GM12878 (cell line): ENCODE measurements at regions not wholly inside any gene's neighbourhood (a gene's known extent, or its start where the extent isn't known, plus 50 kb on each side); places are given as distances from the start of the nearest gene placed in this dataset.

Experiments
- ATAC-seq: fragments of 200-7000 bp; cut with Tn5 transposase; 3 replicates; pipeline ENCODE4 v1.9.1; 2020; ENCODE audit warnings: mild to moderate bottlenecking, moderate library complexity
- BruUV-seq: library from RNA; stranded (reverse); fragments of 400-500 nt; replicated peaks from 2 replicates; lab custom pipeline; 2021; lab: Mats Ljungman, UMichigan
- CTCF ChIA-PET: fragments of 300-600 bp; sonication (Branson Sonifier 250); formaldehyde crosslinking; extraction: SDS; loops from one replicate; lab custom pipeline; 2021; ENCODE audit warnings: inconsistent platforms; lab: Yijun Ruan, JAX
- POLR2A ChIA-PET: fragments of 350-600 bp; formaldehyde crosslinking; extraction: SDS; loops from one replicate; lab custom pipeline; 2021; ENCODE audit warnings: inconsistent platforms; lab: Charles Lee
- RAD21 ChIA-PET: fragments of 300-600 bp; sonication (Branson Sonifier 250); formaldehyde crosslinking; loops from one replicate; lab custom pipeline; 2023; ENCODE audit warnings: antibody characterized with exemption; ENCODE audit not compliant: unreplicated experiment; lab: Charles Lee
- SMC1A ChIA-PET: fragments of 300-600 bp; sonication (Branson Sonifier 250); formaldehyde crosslinking; loops from one replicate; lab custom pipeline; 2023; ENCODE audit not compliant: unreplicated experiment, uncharacterized antibody; lab: Charles Lee
- DNase-seq: peaks from one replicate; pipeline ENCODE4 v3.0.0-alpha.2; 2011; ENCODE audit warnings: low read depth, low spot score
- FAIRE-seq: peaks from 3 replicates; lab custom pipeline; 2011; peaks lifted over from hg19 to GRCh38; lab: Jason Lieb, UNC
- H2AFZ ChIP-seq: 2 replicates; pipeline ENCODE4 v1.6.0; 2011; ENCODE audit warnings: low read depth, low read length, control low read depth; ENCODE audit not compliant: control insufficient read depth
- H3K27ac ChIP-seq: 2 replicates; pipeline ENCODE4 v1.5.1; 2011; ENCODE audit warnings: control low read depth; ENCODE audit not compliant: control insufficient read depth, insufficient read depth
- H3K27me3 ChIP-seq, 2 experiments: replicated peaks in 1 of 2; 2 replicates each; pipeline versions ENCODE4 v1.6.0 to v1.6.1; 2011; ENCODE audit warnings: low read length in 1 of 2; ENCODE audit not compliant: control insufficient read depth in 2 of 2, insufficient read depth in 2 of 2
- H3K36me3 ChIP-seq, 2 experiments: 2 replicates each; pipeline ENCODE4 v1.5.1; 2011; ENCODE audit warnings: low read length in 1 of 2; ENCODE audit not compliant: control insufficient read depth in 2 of 2, insufficient read depth in 2 of 2
- H3K4me1 ChIP-seq: 2 replicates; pipeline ENCODE4 v1.6.1; 2011; ENCODE audit warnings: mild to moderate bottlenecking, low read length, moderate library complexity, mixed read lengths; ENCODE audit not compliant: control insufficient read depth, insufficient read depth
- H3K4me2 ChIP-seq: 2 replicates; pipeline ENCODE4 v1.6.0; 2011; ENCODE audit warnings: control low read depth; ENCODE audit not compliant: control insufficient read depth, insufficient read depth
- H3K4me3 ChIP-seq: fragments of 200-600 bp; sonication (generic); 2 replicates; pipeline ENCODE4 v1.5.1; 2016
- H3K79me2 ChIP-seq: 2 replicates; pipeline ENCODE4 v1.6.0; 2011; ENCODE audit warnings: low read length; ENCODE audit not compliant: control insufficient read depth, insufficient read depth
- H3K9ac ChIP-seq: 2 replicates; pipeline ENCODE4 v1.8.0; 2011; ENCODE audit warnings: low read length, control low read depth, mixed read lengths; ENCODE audit not compliant: control insufficient read depth, insufficient read depth
- H3K9me3 ChIP-seq: replicated peaks from 3 replicates; pipeline ENCODE4 v1.5.1; 2011; ENCODE audit warnings: mild to moderate bottlenecking, low read length; ENCODE audit not compliant: control insufficient read depth, insufficient read depth
- H4K20me1 ChIP-seq: 2 replicates; pipeline ENCODE4 v1.6.0; 2011; ENCODE audit not compliant: control insufficient read depth, insufficient read depth
- ASH2L ChIP-seq: fragments of 300-600, 200-600 bp; sonication (generic); IDR thresholded peaks from 2 replicates; pipeline ENCODE4 v1.6.1; 2017; ENCODE audit warnings: low read depth, mild to moderate bottlenecking, borderline replicate concordance
- BCL3 ChIP-seq: IDR thresholded peaks from 2 replicates; pipeline ENCODE4 v1.6.1; 2011; ENCODE audit warnings: borderline replicate concordance, low read depth, mild to moderate bottlenecking, moderate library complexity, low read length; ENCODE audit not compliant: insufficient read depth, poor library complexity, severe bottlenecking
- CBFB ChIP-seq: IDR thresholded peaks from 2 replicates; pipeline ENCODE4 v1.6.1; 2016; ENCODE audit warnings: antibody characterized with exemption, low read depth
- CREB1 ChIP-seq: IDR thresholded peaks from 2 replicates; pipeline ENCODE4 v1.6.1; 2012; ENCODE audit warnings: low read depth, mild to moderate bottlenecking, inconsistent platforms
- DPF2 ChIP-seq: fragments of 450-650 bp; IDR thresholded peaks from 2 replicates; pipeline ENCODE4 v1.6.1; 2017; ENCODE audit warnings: mild to moderate bottlenecking
- EP300 ChIP-seq, 2 experiments: fragments of 150-350 bp in 1 of 2; IDR thresholded peaks; 2 replicates each; pipeline ENCODE4 v1.6.1; 2011 to 2012; ENCODE audit warnings: low read depth in 2 of 2, low read length in 2 of 2, borderline replicate concordance in 1 of 2, improper control_type of control experiment in 1 of 2, inconsistent platforms in 1 of 2; ENCODE audit not compliant: control insufficient read depth in 1 of 2
- FOS ChIP-seq: IDR thresholded peaks from 3 replicates; pipeline ENCODE4 v1.6.1; 2011; ENCODE audit warnings: borderline replicate concordance; ENCODE audit not compliant: insufficient read length; ENCODE audit errors: extremely low read depth
- IKZF2 ChIP-seq, 2 experiments: fragments of 450-650 bp; IDR thresholded peaks; 2 replicates each; pipeline ENCODE4 v1.6.1; 2017; ENCODE audit warnings: mild to moderate bottlenecking in 2 of 2, moderate library complexity in 2 of 2
- JUNB ChIP-seq: IDR thresholded peaks from 2 replicates; pipeline ENCODE4 v1.6.1; 2016; ENCODE audit warnings: antibody characterized with exemption, mild to moderate bottlenecking
- MXI1 ChIP-seq: fragments of 150-350 bp; IDR thresholded peaks from 2 replicates; pipeline ENCODE4 v1.6.1; 2011; ENCODE audit warnings: low read depth, mild to moderate bottlenecking, inconsistent platforms, low read length, improper control_type of control experiment
- POLR2AphosphoS5 ChIP-seq: IDR thresholded peaks from 2 replicates; pipeline ENCODE4 v1.6.1; 2011; ENCODE audit warnings: mild to moderate bottlenecking, low read length, inconsistent platforms
- RAD51 ChIP-seq: fragments of 450-650 bp; IDR thresholded peaks from 2 replicates; pipeline ENCODE4 v1.6.1; 2016; ENCODE audit warnings: moderate library complexity, mild to moderate bottlenecking, inconsistent platforms
- RBBP5 ChIP-seq: fragments of 200-600 bp; sonication (generic); conservative IDR thresholded peaks from 2 replicates; pipeline ENCODE4 v1.6.1; 2016
- RCOR1 ChIP-seq: conservative IDR thresholded peaks from 2 replicates; pipeline ENCODE4 v1.6.1; 2012; ENCODE audit warnings: low read depth, low read length, improper control_type of control experiment
- SP1 ChIP-seq: IDR thresholded peaks from one replicate; pipeline ENCODE4 v1.6.1; 2011; ENCODE audit warnings: low read depth, low read length
- SPI1 ChIP-seq: IDR thresholded peaks from 2 replicates; pipeline ENCODE4 v1.6.1; 2011; ENCODE audit warnings: low read depth, mild to moderate bottlenecking, low read length, moderate library complexity, borderline replicate concordance; ENCODE audit not compliant: insufficient read depth
- TCF12 ChIP-seq: IDR thresholded peaks from 2 replicates; pipeline ENCODE4 v1.6.1; 2011; ENCODE audit warnings: low read depth, mild to moderate bottlenecking, low read length
- TCF7 ChIP-seq: IDR thresholded peaks from 2 replicates; pipeline ENCODE4 v1.6.1; 2014; ENCODE audit warnings: antibody characterized with exemption, borderline replicate concordance
- ZSCAN29 ChIP-seq: fragments of 450-650 bp; IDR thresholded peaks from 2 replicates; pipeline ENCODE4 v1.6.1; 2017; ENCODE audit warnings: mild to moderate bottlenecking, moderate library complexity
- WGBS: methylation state at CpG from one replicate; pipeline ENCODE4 v1.1.6; 2016; ENCODE audit warnings: low lambda C conversion rate; ENCODE audit not compliant: insufficient replicate concordance, insufficient coverage; ENCODE audit errors: missing lambda C conversion rate; 5-methylcytosine and 5-hydroxymethylcytosine counted together
- in situ Hi-C: fragments of 300-500 bp; cut with MboI; formaldehyde crosslinking; loops from 9 replicates; pipeline ENCODE4 v1.14.3; 2018; ENCODE audit warnings: mixed read lengths
- intact Hi-C: fragments of 100-400 bp; cut with micrococcal nuclease; formaldehyde crosslinking; loops from one replicate; pipeline ENCODE4 v1.14.2; 2022; ENCODE audit not compliant: unreplicated experiment
- TF ChIP-seq, protein P1 (sequence below), 3 experiments: IDR thresholded peaks in 2 of 3; conservative IDR thresholded peaks in 1 of 3; 2 replicates each; pipeline ENCODE4 v1.5.1; 2011; ENCODE audit warnings: low read depth in 3 of 3, low read length in 3 of 3, mild to moderate bottlenecking in 3 of 3, control low read depth in 2 of 3, moderate library complexity in 2 of 3, inconsistent platforms in 1 of 3, mixed read lengths in 1 of 3; ENCODE audit not compliant: control insufficient read depth in 2 of 3, insufficient read depth in 1 of 3; ENCODE audit errors: extremely low read depth in 1 of 3
- TF ChIP-seq, protein P2 (sequence below): fragments of 450-650 bp; IDR thresholded peaks from 2 replicates; pipeline ENCODE4 v1.6.1; 2017; ENCODE audit warnings: low read depth, mild to moderate bottlenecking, moderate library complexity

- WGBS, result 0% methylated on average over 3 of the region's 3 CpGs
- H3K36me3 ChIP-seq, result no peaks in the 10 kb centered on the region
- BruUV-seq, result no TSS peak
- H3K4me1 ChIP-seq, result peaks cover 11% of the 10 kb centered on the region
- peak overlapping the region; percentile 37 for H2AFZ ChIP-seq
- RAD21 ChIA-PET, result interaction anchor here (0.7 to 3.9 kb wide), 6 partner anchors 50 to 183 kb away, joined by 3 to 25 read pairs (median 3); no protein-coding TSS in a partner anchor
- H3K4me2 ChIP-seq, result peak overlapping the region; percentile 72
- in situ Hi-C loops, result no loop called here
- POLR2A ChIA-PET, result interaction anchor here (0.6 to 2.3 kb wide), 2 partner anchors 65 to 340 kb away, joined by 3 to 13 read pairs; no protein-coding TSS in a partner anchor
- FAIRE-seq, result no peak
- no peak for DNase-seq
- intact Hi-C loops, result no loop called here
- ATAC-seq, result peak; percentile 60
- peak overlapping the region; percentile 64 for H3K27ac ChIP-seq
- H3K79me2 ChIP-seq, result no peaks in the 10 kb centered on the region
- H3K9ac ChIP-seq, result peak overlapping the region; percentile 18; the same call in 1 of the 2 replicates
- no peak overlapping the region for H3K4me3 ChIP-seq
- SMC1A ChIA-PET, result interaction anchor here (0.7 to 1.5 kb wide), 4 partner anchors 26 to 161 kb away, joined by 3 to 6 read pairs (median 4); no protein-coding TSS in a partner anchor
- CTCF ChIA-PET, result interaction anchor here (0.8 to 3.1 kb wide), 5 partner anchors 15 to 161 kb away, joined by 3 to 10 read pairs (median 3); no protein-coding TSS in a partner anchor
- H3K27me3 ChIP-seq, result no peaks in the 10 kb centered on the region
- H3K9me3 ChIP-seq, result no peaks in the 10 kb centered on the region
- no peaks in the 10 kb centered on the region for H4K20me1 ChIP-seq
- no peak for TF ChIP-seq MXI1
- TF ChIP-seq CBFB, result no peak
- no peak for TF ChIP-seq RCOR1
- TF ChIP-seq RBBP5, result no peak
- peak; percentile 67; the same call in 1 of the 2 replicates for TF ChIP-seq SPI1
- TF ChIP-seq, protein P1, sequence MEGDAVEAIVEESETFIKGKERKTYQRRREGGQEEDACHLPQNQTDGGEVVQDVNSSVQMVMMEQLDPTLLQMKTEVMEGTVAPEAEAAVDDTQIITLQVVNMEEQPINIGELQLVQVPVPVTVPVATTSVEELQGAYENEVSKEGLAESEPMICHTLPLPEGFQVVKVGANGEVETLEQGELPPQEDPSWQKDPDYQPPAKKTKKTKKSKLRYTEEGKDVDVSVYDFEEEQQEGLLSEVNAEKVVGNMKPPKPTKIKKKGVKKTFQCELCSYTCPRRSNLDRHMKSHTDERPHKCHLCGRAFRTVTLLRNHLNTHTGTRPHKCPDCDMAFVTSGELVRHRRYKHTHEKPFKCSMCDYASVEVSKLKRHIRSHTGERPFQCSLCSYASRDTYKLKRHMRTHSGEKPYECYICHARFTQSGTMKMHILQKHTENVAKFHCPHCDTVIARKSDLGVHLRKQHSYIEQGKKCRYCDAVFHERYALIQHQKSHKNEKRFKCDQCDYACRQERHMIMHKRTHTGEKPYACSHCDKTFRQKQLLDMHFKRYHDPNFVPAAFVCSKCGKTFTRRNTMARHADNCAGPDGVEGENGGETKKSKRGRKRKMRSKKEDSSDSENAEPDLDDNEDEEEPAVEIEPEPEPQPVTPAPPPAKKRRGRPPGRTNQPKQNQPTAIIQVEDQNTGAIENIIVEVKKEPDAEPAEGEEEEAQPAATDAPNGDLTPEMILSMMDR (IDR thresholded peaks at IDR 0.05 in 2 of 3, conservative IDR thresholded peaks at IDR 0.05 in 1 of 3; ENCODE audit: control insufficient read depth in 2 of 3, extremely low read depth in 1 of 3, insufficient read depth in 1 of 3, low read depth in 3 of 3, low read length in 3 of 3), result no peak
- TF ChIP-seq TCF7, result no peak
- TF ChIP-seq, protein P2, sequence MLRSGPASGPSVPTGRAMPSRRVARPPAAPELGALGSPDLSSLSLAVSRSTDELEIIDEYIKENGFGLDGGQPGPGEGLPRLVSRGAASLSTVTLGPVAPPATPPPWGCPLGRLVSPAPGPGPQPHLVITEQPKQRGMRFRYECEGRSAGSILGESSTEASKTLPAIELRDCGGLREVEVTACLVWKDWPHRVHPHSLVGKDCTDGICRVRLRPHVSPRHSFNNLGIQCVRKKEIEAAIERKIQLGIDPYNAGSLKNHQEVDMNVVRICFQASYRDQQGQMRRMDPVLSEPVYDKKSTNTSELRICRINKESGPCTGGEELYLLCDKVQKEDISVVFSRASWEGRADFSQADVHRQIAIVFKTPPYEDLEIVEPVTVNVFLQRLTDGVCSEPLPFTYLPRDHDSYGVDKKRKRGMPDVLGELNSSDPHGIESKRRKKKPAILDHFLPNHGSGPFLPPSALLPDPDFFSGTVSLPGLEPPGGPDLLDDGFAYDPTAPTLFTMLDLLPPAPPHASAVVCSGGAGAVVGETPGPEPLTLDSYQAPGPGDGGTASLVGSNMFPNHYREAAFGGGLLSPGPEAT, result peak; percentile 58; the same call in 1 of the 2 replicates
- no peak for TF ChIP-seq JUNB
- no peak for TF ChIP-seq RAD51
- no peak for TF ChIP-seq POLR2AphosphoS5
- 0 out of 2 replicates have a peak, but pooled peaks have one; percentile 37 for TF ChIP-seq DPF2
- TF ChIP-seq CREB1, result no peak
- no peak for TF ChIP-seq FOS
- TF ChIP-seq IKZF2 (IDR thresholded peaks at IDR 0.05), result peak; percentile 49 to 62; a peak in 2 of 4 replicates
- TF ChIP-seq ASH2L, result no peak
- no peak for TF ChIP-seq ZSCAN29
- TF ChIP-seq BCL3, result no peak
- TF ChIP-seq SP1, result no peak
- TF ChIP-seq TCF12, result no peak
- no peak for TF ChIP-seq EP300 (IDR thresholded peaks at IDR 0.05; ENCODE audit: borderline replicate concordance in 1 of 2, control insufficient read depth in 1 of 2, low read depth in 2 of 2, low read length in 2 of 2)
These were observed 67.9 kb upstream of the ARID1A start for GRCh38 chr1:26627954-26628353.
